ENCODE measurements at regions not wholly inside any gene's neighbourhood (a gene's known extent, or its start where the extent isn't known, plus 50 kb on each side); places are given as distances from the start of the nearest gene placed in this dataset.

GRCh38 chr6:85706272-85706671 is 63.6 kb upstream of the SYNCRIP start:
- no peak for DNase-seq

- DNase-seq = no peak
Measured at GRCh38 chr6:85705220-85705619, 62.5 kb upstream of the SYNCRIP start.

- DNase-seq = no peak
Measured at GRCh38 chr6:85703406-85703805, 60.7 kb upstream of the SYNCRIP start.

All from COR-L47 (cell line).